NT2/D1 (cell line): ENCODE measurements at regions not wholly inside any gene's neighbourhood (a gene's known extent, or its start where the extent isn't known, plus 50 kb on each side); places are given as distances from the start of the nearest gene placed in this dataset.

Experiments
- DNase-seq: peaks from one replicate; pipeline ENCODE4 v3.0.0-alpha.2; 2011; ENCODE audit warnings: low read depth, low spot score
- H3K27me3 ChIP-seq: 2 replicates; pipeline ENCODE4 v1.6.0; 2011; ENCODE audit warnings: mild to moderate bottlenecking; ENCODE audit not compliant: insufficient read length, insufficient read depth
- H3K36me3 ChIP-seq: 2 replicates; pipeline ENCODE4 v1.6.1; 2011; ENCODE audit warnings: mild to moderate bottlenecking, low read length, mixed read lengths; ENCODE audit not compliant: insufficient read depth, insufficient read length
- H3K4me1 ChIP-seq: 2 replicates; pipeline ENCODE4 v1.5.1; 2011; ENCODE audit not compliant: insufficient read depth, insufficient read length
- H3K4me3 ChIP-seq: 2 replicates; pipeline ENCODE4 v1.5.1; 2011; ENCODE audit warnings: low read depth; ENCODE audit not compliant: insufficient read length
- H3K9ac ChIP-seq: 2 replicates; pipeline ENCODE4 v1.6.0; 2011; ENCODE audit warnings: low read depth; ENCODE audit not compliant: insufficient read length
- H3K9me3 ChIP-seq: 2 replicates; pipeline ENCODE4 v1.5.1; 2011; ENCODE audit warnings: mild to moderate bottlenecking, low read length; ENCODE audit not compliant: insufficient read depth
- SUZ12 ChIP-seq: IDR thresholded peaks from 2 replicates; pipeline ENCODE4 v1.6.1; 2011; ENCODE audit not compliant: insufficient read length, insufficient read depth; ENCODE audit errors: extremely low read depth
- YY1 ChIP-seq: IDR thresholded peaks from 2 replicates; pipeline ENCODE4 v1.6.1; 2011; ENCODE audit not compliant: insufficient read length, insufficient read depth
- ZNF274 ChIP-seq: IDR thresholded peaks from 2 replicates; pipeline ENCODE4 v1.6.1; 2011; ENCODE audit warnings: mild to moderate bottlenecking, low read depth, low read length

GRCh38 chr11:92759571-92760214 lies 209.8 kb upstream of the MTNR1B start:
- TF ChIP-seq YY1: no peak
- no peak for TF ChIP-seq SUZ12
- TF ChIP-seq ZNF274: no peak
- H3K9ac ChIP-seq: no peak overlapping the region
- H3K4me3 ChIP-seq: no peak overlapping the region
- H3K4me1 ChIP-seq: no peaks in the 10 kb centered on the region
- DNase-seq: no peak
- no peaks in the 10 kb centered on the region for H3K27me3 ChIP-seq
- no peaks in the 10 kb centered on the region for H3K36me3 ChIP-seq
- no peaks in the 10 kb centered on the region for H3K9me3 ChIP-seq

GRCh38 chr11:92762121-92762540 lies 207.3 kb upstream of the MTNR1B start:
- TF ChIP-seq YY1 (no peak), ZNF274 (no peak), SUZ12 (no peak)
- no peaks in the 10 kb centered on the region for H3K9me3 ChIP-seq
- H3K27me3 ChIP-seq: no peaks in the 10 kb centered on the region
- no peaks in the 10 kb centered on the region for H3K36me3 ChIP-seq
- H3K9ac ChIP-seq: no peak overlapping the region
- DNase-seq: no peak
- H3K4me3 ChIP-seq: no peak overlapping the region
- peaks cover 2% of the 10 kb centered on the region for H3K4me1 ChIP-seq

- Histone ChIP-seq H3K27me3 (no peaks in the 10 kb centered on the region), H3K9ac (no peak overlapping the region), H3K36me3 (no peaks in the 10 kb centered on the region), H3K9me3 (no peaks in the 10 kb centered on the region), H3K4me3 (no peak overlapping the region), H3K4me1 (peaks cover 2% of the 10 kb centered on the region)
- no peak for TF ChIP-seq YY1
- TF ChIP-seq SUZ12: no peak
- TF ChIP-seq ZNF274: no peak
- DNase-seq: no peak
Measured at GRCh38 chr11:92763336-92763735, 206.1 kb upstream of the MTNR1B start.

- H3K4me1 ChIP-seq: peaks cover 2% of the 10 kb centered on the region
- H3K9me3 ChIP-seq: no peaks in the 10 kb centered on the region
- DNase-seq: no peak
- H3K27me3 ChIP-seq: no peaks in the 10 kb centered on the region
- H3K9ac ChIP-seq: no peak overlapping the region
- no peaks in the 10 kb centered on the region for H3K36me3 ChIP-seq
- no peak overlapping the region for H3K4me3 ChIP-seq
- no peak for TF ChIP-seq SUZ12
- no peak for TF ChIP-seq YY1
- no peak for TF ChIP-seq ZNF274
Measured at GRCh38 chr11:92764128-92764527, 205.3 kb upstream of the MTNR1B start.

GRCh38 chr11:92765082-92765840 lies 204.2 kb upstream of the MTNR1B start:
- Histone ChIP-seq H3K4me3 (no peak overlapping the region), H3K4me1 (peaks cover 2% of the 10 kb centered on the region), H3K9ac (no peak overlapping the region), H3K36me3 (no peaks in the 10 kb centered on the region), H3K27me3 (no peaks in the 10 kb centered on the region), H3K9me3 (no peaks in the 10 kb centered on the region)
- no peak for DNase-seq
- TF ChIP-seq YY1 (no peak), ZNF274 (no peak), SUZ12 (no peak)

GRCh38 chr11:92765965-92766371 lies 203.5 kb upstream of the MTNR1B start:
- H3K9me3 ChIP-seq: no peaks in the 10 kb centered on the region
- H3K9ac ChIP-seq: no peak overlapping the region
- H3K27me3 ChIP-seq: no peaks in the 10 kb centered on the region
- DNase-seq: no peak
- H3K36me3 ChIP-seq: no peaks in the 10 kb centered on the region
- no peak overlapping the region for H3K4me3 ChIP-seq
- no peak for TF ChIP-seq SUZ12
- TF ChIP-seq ZNF274: no peak
- no peak for TF ChIP-seq YY1
- peaks cover 2% of the 10 kb centered on the region for H3K4me1 ChIP-seq

- no peak for DNase-seq
- H3K36me3 ChIP-seq: no peaks in the 10 kb centered on the region
- no peaks in the 10 kb centered on the region for H3K27me3 ChIP-seq
- H3K9ac ChIP-seq: no peak overlapping the region
- no peaks in the 10 kb centered on the region for H3K9me3 ChIP-seq
- no peak overlapping the region for H3K4me3 ChIP-seq
- H3K4me1 ChIP-seq: peaks cover 2% of the 10 kb centered on the region
- no peak for TF ChIP-seq SUZ12
- TF ChIP-seq ZNF274: no peak
- no peak for TF ChIP-seq YY1
Measured at GRCh38 chr11:92766698-92767097, 202.8 kb upstream of the MTNR1B start.
